GM19035 (cell line): ENCODE measurements at regions not wholly inside any gene's neighbourhood (a gene's known extent, or its start where the extent isn't known, plus 50 kb on each side); places are given as distances from the start of the nearest gene placed in this dataset.

Source experiments
- ATAC-seq: cut with Tn5 transposase; IDR thresholded peaks from one replicate; pipeline ENCODE4 v1.9.1; 2021; ENCODE audit not compliant: unreplicated experiment

DNA sequence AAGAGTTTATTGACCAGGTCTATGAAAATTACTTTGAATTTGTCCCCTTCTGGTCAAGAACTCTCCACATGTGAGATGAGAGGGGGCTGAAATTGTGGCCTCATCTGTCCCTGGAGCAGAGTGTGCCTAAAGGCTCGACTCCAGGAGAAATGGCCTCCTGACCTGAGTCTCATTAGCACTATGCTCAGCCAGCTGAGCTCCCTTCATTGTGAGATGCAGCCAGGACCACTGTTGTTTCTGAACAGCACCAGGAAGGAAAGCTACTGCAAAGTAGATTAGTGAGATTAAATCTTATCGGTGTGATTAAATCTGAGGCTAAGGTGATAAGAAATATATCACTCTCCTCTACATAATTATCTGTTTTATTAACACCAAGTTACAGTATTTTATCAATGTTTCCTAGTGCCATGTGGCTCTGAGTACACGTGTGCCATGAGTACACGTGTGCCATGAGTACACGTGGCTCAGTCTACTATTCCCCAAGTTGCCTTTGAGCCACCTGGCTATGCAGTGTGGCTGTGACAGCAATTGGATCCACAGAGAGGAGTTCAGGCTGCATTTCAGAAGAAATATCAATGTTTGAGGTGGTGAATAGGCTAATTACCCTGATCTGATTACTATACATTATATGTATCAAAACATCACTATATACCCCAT lies 126.9 kb downstream of the IPMK start:
- ATAC-seq, result no peak

DNA sequence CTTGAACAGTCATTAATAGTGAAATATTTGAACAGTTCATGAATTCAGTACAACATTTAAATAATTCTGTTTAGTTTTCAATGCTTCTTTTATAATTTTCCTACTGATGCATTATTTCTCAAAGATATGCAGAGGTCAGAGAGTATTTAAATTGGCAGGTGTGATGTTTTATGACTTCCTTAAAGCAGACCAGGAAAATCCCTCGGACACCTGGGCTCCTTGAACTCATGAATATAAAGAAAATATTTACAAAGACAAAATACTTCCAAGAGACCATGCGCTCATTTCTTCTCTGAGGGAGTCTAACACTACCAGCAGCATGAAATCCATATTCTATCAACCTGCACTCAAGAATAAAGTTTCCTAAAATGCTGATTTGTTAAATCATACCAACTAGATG lies 127.6 kb downstream of the IPMK start:
- ATAC-seq, result no peak

- no peak for ATAC-seq
Observed at GRCh38 chr10:58137813-58138212, 129.9 kb downstream of the IPMK start.

- ATAC-seq, result no peak
Observed at GRCh38 chr10:58115218-58116050, 152.3 kb downstream of the IPMK start.

DNA sequence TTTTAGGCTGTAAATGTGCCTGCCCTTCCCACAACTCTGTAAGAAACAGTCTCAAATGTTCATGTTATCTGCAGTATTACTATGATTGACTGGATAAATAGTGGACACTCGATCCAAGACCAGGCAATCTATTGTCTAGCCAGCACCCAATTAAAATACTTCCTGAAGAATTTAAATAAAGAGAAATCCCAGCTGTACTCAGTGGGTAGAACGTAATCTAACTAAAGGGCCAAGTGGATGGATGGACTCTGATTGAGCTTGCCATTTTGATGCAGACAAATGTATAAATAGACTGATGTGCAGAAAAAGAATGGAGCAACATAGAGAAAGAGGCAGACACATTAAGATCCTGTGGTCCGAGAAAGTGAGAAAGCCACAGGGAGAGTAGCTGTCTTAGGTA lies 158.0 kb downstream of the IPMK start:
- ATAC-seq, result no peak

DNA sequence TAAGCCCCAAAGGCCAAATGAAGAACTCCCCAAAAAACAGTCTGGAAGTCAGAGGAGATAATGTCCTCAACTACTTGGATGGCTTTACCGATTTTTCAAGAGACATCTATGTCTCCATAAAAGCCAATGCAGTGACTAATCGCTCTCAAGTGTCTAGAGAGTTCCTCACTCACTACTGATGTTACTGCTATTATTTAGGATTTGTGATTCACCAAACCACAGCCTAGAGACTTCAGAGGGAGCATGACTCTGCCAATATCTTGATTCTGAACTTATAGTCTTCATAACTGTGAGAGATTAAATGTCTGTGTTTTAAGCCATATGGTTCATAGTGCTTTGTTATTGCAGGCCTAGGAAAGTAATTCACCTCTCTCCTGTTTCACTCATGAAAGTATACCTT lies 160.2 kb downstream of the IPMK start:
- no peak for ATAC-seq

DNA sequence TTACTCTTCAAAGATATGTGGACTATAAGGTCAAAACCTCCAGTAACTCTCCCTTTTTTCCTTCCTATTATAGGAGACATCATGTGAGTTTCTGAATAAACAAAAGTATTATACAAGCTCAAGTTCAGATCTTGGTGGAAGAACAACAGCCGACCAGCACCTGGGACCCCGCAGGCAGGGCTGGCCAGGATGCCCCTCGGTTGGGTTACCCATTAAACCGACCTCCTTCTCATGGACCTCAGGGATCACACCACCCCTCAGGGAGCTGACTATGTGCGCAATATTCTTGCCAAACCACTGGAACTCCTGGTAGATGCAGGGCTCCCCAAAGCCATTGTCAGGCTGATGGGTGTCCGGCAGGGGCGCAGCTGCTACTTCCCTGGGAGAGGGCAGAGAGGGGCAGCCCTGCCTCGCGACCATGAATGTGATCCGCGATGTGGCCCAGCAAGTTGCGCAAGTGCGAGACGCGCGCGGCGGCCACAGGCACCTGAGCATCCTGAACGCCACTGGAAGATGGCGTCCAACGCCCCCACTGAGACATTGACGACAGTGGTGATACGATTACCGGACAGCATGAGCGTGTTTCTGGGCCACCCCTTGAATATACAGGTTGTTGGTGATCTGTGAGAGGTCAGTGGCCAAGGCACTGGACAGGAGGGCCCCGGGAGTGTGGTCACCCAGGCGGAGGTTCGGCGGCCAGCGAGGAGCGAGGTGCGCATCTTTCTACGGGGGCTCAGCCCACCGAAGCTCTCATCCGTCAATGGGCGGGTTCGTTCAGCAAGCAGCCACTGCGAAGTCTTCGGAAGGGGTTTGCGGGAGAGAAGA lies 161.3 kb downstream of the IPMK start:
- ATAC-seq, result no peak

DNA sequence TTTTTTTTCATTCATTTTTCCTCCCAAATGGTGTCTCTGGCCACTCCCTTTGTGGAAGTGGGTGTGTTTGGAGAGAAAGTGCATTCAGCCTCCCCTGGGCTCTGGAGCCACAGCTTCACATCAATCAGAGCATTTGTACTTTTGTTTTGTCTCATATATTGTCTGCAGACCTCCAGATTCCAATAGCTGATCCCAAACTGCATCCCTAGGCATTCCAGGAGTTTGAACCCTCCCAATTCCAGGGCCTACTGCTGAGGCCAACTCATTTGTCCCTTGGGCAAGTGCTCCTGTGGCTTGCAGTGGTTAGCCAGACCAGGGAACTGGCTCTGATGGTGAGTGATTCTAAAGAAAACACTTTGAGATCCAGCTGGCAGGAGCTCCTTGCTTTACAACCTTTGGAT lies 163.3 kb downstream of the IPMK start:
- ATAC-seq, result no peak

GRCh38 chr10:58102897-58103296 lies 164.8 kb downstream of the IPMK start:
- ATAC-seq, result no peak

DNA sequence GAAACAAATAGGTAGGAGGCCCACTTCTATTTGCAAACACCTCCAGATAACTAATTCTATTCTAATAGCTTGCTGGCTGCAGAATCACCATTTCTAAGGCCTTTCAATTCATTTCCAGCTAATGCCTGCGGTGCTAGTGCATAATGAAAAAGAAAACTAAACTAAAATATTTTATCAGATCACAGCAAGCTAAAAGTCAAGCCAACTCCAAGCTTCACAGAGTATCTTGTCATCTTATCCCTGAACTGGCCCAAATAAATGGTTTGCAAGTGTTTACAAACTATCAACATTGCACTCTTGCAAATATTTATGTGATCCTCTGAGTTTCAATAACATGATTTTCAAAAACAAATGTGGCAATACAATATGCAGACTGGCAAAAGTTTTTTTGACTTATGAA lies 166.0 kb downstream of the IPMK start:
- no peak for ATAC-seq

- ATAC-seq, result peak; percentile 93
Observed at GRCh38 chr10:58094985-58095718, 172.5 kb downstream of the IPMK start.

DNA sequence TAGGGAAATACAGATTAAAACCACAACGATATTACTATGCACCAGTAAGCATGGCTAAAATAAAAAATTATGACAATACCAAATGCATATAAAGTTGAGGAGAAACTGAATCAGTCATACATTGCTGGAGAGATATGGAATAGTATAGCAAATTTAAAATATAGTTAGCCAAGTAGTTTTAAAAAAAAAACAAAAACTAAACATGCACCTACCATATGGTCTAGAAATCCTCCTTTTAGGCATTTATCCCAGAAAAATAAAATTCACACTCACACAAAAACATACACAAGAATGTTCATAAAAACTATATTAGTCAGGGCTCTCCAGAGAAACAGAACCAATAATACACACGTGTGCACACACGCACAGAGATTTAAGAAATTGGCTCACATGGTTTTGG lies 175.8 kb downstream of the IPMK start:
- ATAC-seq, result no peak

DNA sequence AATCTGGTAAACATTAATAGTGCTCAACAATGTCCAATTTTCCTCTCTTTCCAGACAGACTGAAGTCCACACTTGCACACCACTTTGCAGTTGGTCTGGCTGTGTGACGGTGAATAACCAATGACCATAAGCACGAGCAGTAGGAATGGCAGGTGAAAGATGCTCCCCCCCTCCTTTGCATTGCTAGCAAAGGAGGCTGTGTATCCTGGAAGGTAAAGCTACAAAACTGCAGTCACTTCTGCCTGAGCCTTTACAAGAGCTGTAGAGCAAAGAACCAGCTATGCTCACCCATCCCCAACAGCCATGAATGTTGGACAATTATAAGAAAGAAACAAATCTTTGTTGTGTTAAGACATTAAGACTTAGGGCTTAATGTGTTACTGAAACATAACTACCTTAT lies 178.0 kb downstream of the IPMK start:
- ATAC-seq, result no peak

DNA sequence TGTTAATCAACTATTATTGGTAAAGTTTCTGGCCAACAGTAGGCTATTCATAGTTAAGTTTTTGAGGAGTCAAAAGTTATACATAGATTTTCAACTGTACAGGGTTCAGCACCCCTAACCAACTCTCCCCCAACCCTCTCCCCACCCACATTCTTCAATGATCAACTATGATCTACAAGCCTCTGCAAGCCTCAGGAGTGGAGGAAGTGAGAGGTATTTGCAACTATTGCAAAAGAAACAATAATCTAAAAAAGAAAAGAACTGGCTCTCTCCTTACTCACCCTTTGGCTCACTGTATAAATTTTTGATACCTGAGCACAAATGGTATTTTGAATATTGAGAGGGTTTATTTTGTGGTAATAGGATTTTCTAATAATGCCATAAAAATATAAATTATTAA lies 179.8 kb downstream of the IPMK start:
- no peak for ATAC-seq

DNA sequence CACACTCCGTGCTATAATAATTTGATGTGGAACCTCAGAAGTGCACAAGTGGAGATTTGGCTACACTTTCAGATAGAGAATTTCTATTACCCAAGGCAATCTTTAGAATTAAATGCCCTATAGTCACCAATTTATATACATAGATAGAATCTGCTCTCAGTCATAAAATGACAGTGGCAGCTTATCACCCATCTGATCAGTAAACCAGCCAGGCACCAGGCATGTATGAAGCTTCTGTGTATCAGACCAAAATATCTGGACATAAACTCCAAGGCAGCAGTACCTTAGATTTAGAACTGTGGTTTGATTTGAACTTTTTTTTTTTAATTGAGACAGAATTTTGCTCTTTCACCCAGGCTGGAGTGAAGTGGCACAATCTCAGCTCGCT lies 180.9 kb downstream of the IPMK start:
- no peak for ATAC-seq

GRCh38 chr10:58086144-58086762 lies 181.4 kb downstream of the IPMK start:
- ATAC-seq, result no peak

- no peak for ATAC-seq
Observed at GRCh38 chr10:58082248-58082647, 185.4 kb downstream of the IPMK start.

DNA sequence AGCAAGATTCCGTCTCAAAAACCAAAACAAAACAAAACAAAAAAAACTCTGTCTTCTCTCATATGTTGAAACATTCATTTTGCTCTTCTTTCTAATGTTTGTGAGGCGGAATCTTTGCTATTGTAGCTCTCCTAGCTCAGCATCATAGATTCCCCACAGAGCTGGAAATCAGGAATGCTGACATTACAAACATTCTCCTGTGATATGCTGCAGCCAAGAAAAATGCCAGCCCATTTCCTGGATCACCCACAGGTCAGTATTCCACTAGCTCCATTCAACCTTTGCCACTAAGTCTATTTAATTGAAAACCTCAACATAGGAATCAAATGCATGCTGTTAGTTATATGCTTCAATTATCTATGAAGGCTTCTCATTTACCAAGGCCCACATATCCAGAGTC lies 186.3 kb downstream of the IPMK start:
- ATAC-seq, result no peak

DNA sequence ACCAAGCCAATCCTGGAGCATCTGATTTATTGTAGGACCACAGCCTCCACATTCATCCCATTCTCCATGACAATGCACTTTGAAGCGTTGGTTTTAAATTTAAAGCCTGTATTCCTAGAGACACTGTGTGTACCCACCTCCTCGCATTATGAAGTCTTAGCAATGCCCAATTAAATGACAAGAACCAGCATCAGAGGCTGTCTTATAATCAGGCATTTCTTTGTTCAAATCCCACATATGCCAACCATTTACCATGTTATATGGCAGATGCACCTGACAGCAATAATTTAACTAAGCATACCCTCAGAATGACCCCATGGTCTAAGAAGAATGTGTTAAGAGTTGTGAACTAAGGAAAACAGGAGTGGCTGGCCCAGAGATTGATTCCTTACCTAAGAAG lies 188.2 kb downstream of the IPMK start:
- ATAC-seq, result no peak

GRCh38 chr10:58072634-58073033 lies 195.1 kb downstream of the IPMK start:
- no peak for ATAC-seq

DNA sequence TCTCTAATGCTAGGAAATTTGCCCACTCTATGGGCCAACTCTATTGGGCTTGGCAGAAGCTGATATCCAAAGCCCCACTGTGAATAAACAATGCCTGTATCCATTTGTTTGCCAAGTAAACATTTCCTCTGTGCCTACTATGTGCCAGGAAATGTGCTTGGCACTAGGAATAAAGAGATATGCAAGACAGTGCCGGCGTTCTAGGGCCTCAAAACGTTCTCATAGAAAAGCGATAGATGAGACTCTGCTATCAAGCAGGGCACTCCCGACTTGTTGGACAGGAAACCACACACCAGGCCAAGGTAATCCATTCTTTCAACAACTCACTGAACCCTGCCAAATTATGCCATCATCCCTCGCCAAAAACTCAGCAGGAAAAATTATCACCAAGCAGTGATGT lies 196.7 kb downstream of the IPMK start:
- no peak for ATAC-seq
